ENCODE measurements at regions not wholly inside any gene's neighbourhood (a gene's known extent, or its start where the extent isn't known, plus 50 kb on each side); places are given as distances from the start of the nearest gene placed in this dataset.

DNA sequence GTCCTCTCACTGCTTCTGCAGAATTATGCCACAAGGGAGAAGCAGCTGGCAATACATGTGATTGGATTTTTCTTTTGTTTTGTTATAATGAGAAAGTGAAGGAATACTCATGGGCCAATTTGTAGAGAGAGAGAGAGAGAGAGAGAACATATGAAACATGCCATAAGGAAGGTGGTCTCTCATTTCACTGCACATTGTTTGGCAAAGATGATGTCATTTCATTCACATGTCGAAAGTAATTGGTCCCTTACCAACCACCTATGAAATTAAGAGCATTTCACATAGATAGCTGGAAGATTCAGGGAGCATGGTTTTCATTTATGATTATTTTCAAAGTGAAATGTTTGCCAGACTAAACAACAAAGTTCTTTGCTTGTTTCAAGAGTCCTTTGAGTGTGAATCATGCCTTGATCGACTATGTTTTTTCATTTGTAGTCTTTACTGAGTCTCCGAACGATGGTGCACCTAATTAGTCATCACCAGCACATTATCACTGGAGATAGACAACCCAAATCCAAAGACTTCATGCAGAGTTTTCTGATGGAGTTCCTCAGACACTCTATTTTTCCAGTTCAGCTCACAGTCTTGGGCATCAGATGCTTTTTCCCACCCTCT is 130.1 kb upstream of the ZEB1 start:
- TF ChIP-seq ZNF549 (CRISPR knock-in tag; IDR thresholded peaks at IDR 0.05) (no peak), ZSCAN29 (CRISPR knock-in tag; conservative IDR thresholded peaks at IDR 0.05) (no peak), EZH2 (conservative IDR thresholded peaks at IDR 0.05; ENCODE audit: low read depth, low read length) (no peak), RFX5 (IDR thresholded peaks at IDR 0.05; ENCODE audit: low read depth, low read length) (no peak), PHF21A (CRISPR knock-in tag; IDR thresholded peaks at IDR 0.05) (no peak)
- TF ChIP-seq, protein P1, sequence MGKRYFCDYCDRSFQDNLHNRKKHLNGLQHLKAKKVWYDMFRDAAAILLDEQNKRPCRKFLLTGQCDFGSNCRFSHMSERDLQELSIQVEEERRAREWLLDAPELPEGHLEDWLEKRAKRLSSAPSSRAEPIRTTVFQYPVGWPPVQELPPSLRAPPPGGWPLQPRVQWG (CRISPR knock-in tag; IDR thresholded peaks at IDR 0.05; ENCODE audit: borderline replicate concordance, low read depth), result no peak
- TF ChIP-seq, protein P2, sequence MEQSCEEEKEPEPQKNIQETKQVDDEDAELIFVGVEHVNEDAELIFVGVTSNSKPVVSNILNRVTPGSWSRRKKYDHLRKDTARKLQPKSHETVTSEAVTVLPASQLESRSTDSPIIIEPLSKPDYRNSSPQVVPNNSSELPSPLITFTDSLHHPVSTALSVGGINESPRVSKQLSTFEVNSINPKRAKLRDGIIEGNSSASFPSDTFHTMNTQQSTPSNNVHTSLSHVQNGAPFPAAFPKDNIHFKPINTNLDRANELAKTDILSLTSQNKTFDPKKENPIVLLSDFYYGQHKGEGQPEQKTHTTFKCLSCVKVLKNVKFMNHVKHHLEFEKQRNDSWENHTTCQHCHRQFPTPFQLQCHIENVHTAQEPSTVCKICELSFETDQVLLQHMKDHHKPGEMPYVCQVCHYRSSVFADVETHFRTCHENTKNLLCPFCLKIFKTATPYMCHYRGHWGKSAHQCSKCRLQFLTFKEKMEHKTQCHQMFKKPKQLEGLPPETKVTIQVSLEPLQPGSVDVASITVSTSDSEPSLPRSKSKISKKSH (CRISPR knock-in tag; IDR thresholded peaks at IDR 0.05; ENCODE audit: borderline replicate concordance), result no peak
